ENCODE measurements at regions not wholly inside any gene's neighbourhood (a gene's known extent, or its start where the extent isn't known, plus 50 kb on each side); places are given as distances from the start of the nearest gene placed in this dataset.
A peak's percentile ranks its signal among the peaks of the same experiment; 100 is the strongest.

- DNase-seq (ENCODE audit: low spot score) = no peak
These were observed 474.2 kb downstream of the GBA3 start for GRCh38 chr4:23166919-23167318.

DNA sequence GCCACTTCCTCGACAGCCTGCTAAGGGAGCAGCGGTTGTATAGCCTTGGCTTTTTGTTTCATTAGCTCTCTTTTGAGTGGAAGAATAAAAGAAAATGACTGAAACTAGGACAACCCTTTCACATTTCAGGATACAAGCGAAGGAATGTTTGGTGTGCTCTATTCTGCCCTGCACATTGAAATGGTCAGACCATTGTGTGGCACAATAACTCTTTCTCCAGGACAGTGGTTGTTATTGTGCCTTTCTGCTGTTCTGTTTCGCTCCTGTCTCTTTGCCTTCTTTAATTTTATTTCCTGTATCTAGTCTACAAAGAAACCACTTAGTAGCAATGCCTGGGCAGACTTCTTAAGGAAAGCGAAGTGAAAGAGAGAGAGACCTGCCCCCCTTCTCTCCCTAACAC, 473.7 kb downstream of the GBA3 start:
- DNase-seq (ENCODE audit: low spot score) = no peak

DNA sequence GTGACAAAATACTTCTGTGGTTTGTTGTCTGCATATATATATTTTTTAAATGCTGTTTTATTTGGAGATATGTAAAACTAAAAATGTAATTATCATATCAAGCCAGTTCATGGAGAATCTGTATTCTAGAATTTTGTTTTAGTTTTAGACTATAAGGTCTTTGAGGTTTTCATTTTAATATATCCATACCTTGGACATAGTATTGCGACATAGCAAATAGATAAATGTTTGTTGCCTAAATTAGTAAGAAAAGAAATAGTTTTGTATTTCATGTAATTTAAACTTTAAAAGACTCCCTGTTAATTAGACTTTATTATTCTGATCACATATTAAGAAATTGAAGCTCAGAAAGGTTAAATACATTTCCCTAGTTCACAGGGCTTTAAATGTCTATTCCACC, 472.9 kb downstream of the GBA3 start:
- DNase-seq (ENCODE audit: low spot score) = no peak

GRCh38 chr4:23163647-23164436, 471.1 kb downstream of the GBA3 start:
- DNase-seq (ENCODE audit: low spot score) = no peak

DNA sequence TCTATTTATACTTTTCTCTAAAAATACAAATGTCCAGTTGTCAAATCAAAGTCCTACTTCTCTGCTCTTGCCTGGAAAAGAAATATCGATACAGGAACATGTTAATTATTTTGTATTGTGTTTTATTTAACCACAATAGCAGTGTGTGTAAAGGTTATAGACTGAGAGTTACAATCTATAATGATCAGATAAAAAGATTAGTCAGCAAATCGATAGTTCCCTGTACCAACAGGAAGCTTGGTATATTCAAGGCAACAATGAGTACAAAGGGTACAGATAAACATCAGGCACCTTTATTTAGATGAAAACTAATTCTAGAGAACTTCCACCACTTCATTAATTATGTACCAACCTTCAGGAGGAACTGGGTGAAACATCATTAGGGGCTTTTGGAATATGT, 469.5 kb downstream of the GBA3 start:
- no peak for DNase-seq (ENCODE audit: low spot score)

GRCh38 chr4:23161787-23162186, 469.1 kb downstream of the GBA3 start:
- DNase-seq (ENCODE audit: low spot score) = no peak

DNA sequence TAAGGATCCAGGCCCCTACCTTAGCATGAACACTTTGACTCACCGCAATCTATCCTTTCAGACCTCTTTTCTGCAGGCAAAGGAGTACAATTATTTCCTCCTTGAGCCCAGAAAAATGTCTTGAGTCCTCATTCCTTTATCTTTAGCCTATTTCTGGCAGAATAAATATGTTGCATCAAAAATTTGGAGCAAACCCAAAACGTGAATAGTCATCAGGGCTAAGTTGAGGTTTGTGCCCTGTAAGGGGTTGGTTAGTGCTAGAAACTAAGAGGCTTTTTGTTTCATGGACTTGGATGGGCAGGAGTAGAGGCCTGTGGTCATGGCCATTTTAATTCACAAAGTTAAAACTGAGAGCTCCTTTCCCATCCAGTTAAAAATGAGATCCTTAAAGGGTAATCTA, 460.3 kb downstream of the GBA3 start:
- DNase-seq (ENCODE audit: low spot score) = no peak

DNA sequence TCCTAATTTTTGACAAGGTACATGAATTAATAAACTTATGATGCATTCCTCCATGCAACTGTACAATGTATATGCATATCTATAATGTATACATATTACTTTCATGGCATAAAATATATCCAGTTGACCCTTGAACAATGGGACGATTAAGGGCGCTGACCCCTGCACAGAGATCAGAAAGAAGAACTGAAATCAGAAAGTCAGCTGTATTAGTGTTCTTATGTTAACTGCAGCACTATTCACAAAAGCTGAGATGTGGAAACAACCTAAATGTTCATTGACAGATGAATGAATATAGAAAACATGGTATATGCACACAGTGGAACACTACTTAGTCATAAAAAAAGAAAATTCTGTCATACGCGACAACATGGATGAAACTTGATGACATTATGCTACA, 457.1 kb downstream of the GBA3 start:
- DNase-seq (ENCODE audit: low spot score) = no peak

GRCh38 chr4:23144707-23145106, 452.0 kb downstream of the GBA3 start:
- no peak for DNase-seq (ENCODE audit: low spot score)

GRCh38 chr4:23135792-23136645, 443.3 kb downstream of the GBA3 start:
- DNase-seq (ENCODE audit: low spot score) = peak; percentile 9

GRCh38 chr4:23134331-23134730, 441.6 kb downstream of the GBA3 start:
- no peak for DNase-seq (ENCODE audit: low spot score)

- DNase-seq (ENCODE audit: low spot score) = no peak
These were observed 438.1 kb downstream of the GBA3 start for GRCh38 chr4:23130845-23131244.

GRCh38 chr4:23125118-23125517, 432.4 kb downstream of the GBA3 start:
- DNase-seq (ENCODE audit: low spot score) = no peak

GRCh38 chr4:23122666-23123400, 430.1 kb downstream of the GBA3 start:
- DNase-seq (ENCODE audit: low spot score) = no peak

GRCh38 chr4:23120374-23120773, 427.6 kb downstream of the GBA3 start:
- DNase-seq (ENCODE audit: low spot score) = no peak

DNA sequence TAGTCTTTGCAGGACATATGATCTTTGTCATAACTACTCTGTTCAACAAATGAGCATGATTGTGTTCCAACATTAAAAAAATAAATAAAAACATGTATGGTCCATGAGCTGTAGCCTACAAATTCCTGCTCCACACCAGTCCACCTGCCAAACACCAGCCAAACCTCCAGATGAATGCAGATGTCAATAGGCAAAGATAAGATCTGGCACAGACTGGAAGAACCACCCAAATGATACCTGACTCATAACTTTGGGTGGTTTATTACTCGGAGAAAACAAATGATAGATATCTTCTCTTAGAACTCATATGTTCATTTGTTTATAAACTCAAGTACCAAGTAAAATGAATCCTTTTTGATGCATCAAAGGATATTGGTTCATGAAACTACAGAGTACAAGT, 425.1 kb downstream of the GBA3 start:
- no peak for DNase-seq (ENCODE audit: low spot score)

GRCh38 chr4:23114538-23114937, 421.8 kb downstream of the GBA3 start:
- DNase-seq (ENCODE audit: low spot score) = no peak

GRCh38 chr4:23113104-23113503, 420.4 kb downstream of the GBA3 start:
- no peak for DNase-seq (ENCODE audit: low spot score)

DNA sequence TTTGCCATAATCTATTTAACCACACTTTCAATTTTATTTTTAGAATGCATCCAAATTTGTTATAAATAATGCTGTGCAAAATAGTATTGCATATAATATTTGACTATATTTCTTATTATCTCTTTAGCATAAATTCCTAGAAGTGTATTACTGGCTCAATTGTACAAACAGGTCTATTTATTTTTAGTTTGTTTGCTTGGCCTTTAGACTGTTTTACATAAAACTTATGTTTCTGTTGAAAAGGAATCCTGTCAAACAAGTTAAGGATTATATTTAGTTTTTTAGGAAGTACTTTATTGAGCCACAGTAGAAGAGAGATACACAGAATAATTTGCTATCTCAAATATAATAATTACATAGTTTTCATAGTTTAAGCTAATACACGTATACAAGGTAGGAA, 413.8 kb downstream of the GBA3 start:
- no peak for DNase-seq (ENCODE audit: low spot score)

DNA sequence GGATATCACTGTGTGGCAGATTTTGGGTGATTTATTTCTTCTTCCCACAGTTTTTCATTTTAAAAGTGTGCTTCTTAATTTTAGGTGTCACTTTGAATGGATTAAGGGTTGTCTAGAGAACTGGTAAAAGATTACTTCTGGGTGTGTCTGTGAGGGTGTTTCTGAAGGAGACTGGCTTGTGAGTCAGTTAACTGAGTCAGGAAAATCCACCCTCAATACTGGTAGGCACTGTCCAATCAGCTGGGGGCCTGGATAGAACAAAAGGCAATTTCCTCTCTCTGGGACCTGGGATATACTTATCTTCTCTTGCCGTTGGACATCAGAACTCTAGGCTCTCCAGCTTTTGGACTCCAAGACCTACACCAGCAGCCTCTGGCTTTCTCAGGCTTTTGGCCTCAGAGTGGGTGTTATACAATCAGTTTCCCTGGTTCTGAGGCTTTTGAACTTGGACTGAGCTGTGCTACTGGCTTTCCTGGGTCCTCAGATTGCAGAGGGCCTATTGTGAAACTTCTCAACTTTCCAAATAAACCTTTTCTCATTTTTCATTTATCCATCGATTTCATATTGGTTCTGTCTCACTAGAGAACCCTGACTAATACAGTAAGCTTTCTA, 413.1 kb downstream of the GBA3 start:
- DNase-seq (ENCODE audit: low spot score) = no peak

DNA sequence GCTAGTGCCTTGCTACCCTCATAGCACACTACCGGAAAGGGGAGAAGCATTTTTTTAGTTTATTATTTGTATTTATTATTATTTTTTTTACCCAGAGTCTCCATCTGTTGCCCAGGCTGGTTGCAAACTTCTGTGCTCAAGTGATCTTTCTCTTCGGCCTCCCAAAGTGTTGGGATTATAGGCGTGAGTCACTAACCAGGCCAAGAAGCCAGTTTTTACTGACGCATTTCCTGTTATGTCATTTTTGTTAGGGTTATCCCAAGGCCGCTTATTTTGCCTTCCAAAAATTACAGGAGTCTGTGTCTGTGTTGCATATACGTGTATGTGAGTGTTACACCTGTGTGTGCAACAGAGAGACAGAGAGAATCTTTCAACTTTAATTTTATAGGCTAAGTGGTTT, 404.5 kb downstream of the GBA3 start:
- no peak for DNase-seq (ENCODE audit: low spot score)

DNA sequence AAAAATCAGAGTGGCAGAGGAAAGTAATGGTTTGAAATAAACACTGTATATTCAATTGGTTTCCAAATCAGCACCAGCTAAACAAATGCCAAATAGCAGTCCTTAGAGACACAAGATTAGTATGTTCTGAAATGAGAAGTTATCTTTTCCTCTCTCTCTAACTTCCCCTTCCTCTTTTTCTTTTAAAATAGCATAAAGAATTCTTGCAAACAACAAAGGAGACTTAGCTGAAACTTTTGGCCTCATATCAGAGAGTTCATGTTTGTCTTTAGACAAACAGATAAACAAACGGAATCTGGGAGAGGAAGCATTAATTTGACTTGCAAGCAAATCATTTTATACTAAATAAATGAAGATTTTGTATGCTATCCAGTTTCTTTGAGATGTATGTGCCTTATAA, 399.0 kb downstream of the GBA3 start:
- DNase-seq (ENCODE audit: low spot score) = no peak

- DNase-seq (ENCODE audit: low spot score) = no peak
These were observed 392.5 kb downstream of the GBA3 start for GRCh38 chr4:23085249-23085568.
